Stimulated activated CD4-positive, alpha-beta T cell treated with anti-CD3 and anti-CD28 coated beads, Interleukin-4, amount 100 ng/mL, for 48 hours (primary cell): ENCODE measurements at regions not wholly inside any gene's neighbourhood (a gene's known extent, or its start where the extent isn't known, plus 50 kb on each side); places are given as distances from the start of the nearest gene placed in this dataset.

Experiments
- DNase-seq, 2 donors: peaks; one replicate each; pipeline ENCODE4 v3.0.0-alpha.2; 2020; ENCODE audit warnings: low read depth in 2 of 2

GRCh38 chr9:7984203-7984602 lies 184.6 kb upstream of the DMAC1 start:
- no peak for DNase-seq

GRCh38 chr9:7983490-7983889 lies 183.9 kb upstream of the DMAC1 start:
- DNase-seq = no peak

GRCh38 chr9:7982907-7983306 lies 183.3 kb upstream of the DMAC1 start:
- DNase-seq = no peak

GRCh38 chr9:7980691-7981289 lies 181.2 kb upstream of the DMAC1 start:
- DNase-seq = no peak

GRCh38 chr9:7980041-7980440 lies 180.5 kb upstream of the DMAC1 start:
- no peak for DNase-seq

- no peak for DNase-seq
These were observed 180.0 kb upstream of the DMAC1 start for GRCh38 chr9:7979611-7980010.

- DNase-seq = no peak
These were observed 178.0 kb upstream of the DMAC1 start for GRCh38 chr9:7977586-7977985.

GRCh38 chr9:7976856-7977255 lies 177.3 kb upstream of the DMAC1 start:
- no peak for DNase-seq

GRCh38 chr9:7976167-7976755 lies 176.7 kb upstream of the DMAC1 start:
- peak in 1 of 2 donors; percentile 38 for DNase-seq

- DNase-seq = no peak
These were observed 175.8 kb upstream of the DMAC1 start for GRCh38 chr9:7975336-7975735.

- DNase-seq = no peak
These were observed 174.9 kb upstream of the DMAC1 start for GRCh38 chr9:7974335-7974960.

GRCh38 chr9:7973123-7973522 lies 173.5 kb upstream of the DMAC1 start:
- DNase-seq = no peak

GRCh38 chr9:7970681-7971330 lies 171.2 kb upstream of the DMAC1 start:
- DNase-seq = no peak

GRCh38 chr9:7968687-7969086 lies 169.1 kb upstream of the DMAC1 start:
- DNase-seq = no peak

- no peak for DNase-seq
These were observed 168.3 kb upstream of the DMAC1 start for GRCh38 chr9:7967851-7968250.

- no peak for DNase-seq
These were observed 167.7 kb upstream of the DMAC1 start for GRCh38 chr9:7967093-7967827.

- no peak for DNase-seq
These were observed 165.5 kb upstream of the DMAC1 start for GRCh38 chr9:7965063-7965462.

GRCh38 chr9:7963026-7963425 lies 163.4 kb upstream of the DMAC1 start:
- no peak for DNase-seq

GRCh38 chr9:7961076-7961475 lies 161.5 kb upstream of the DMAC1 start:
- no peak for DNase-seq

GRCh38 chr9:7960320-7961050 lies 160.9 kb upstream of the DMAC1 start:
- no peak for DNase-seq

- no peak for DNase-seq
These were observed 158.2 kb upstream of the DMAC1 start for GRCh38 chr9:7957803-7958202.

GRCh38 chr9:7947577-7947976 lies 148.0 kb upstream of the DMAC1 start:
- no peak for DNase-seq
